Endothelial cell of umbilical vein (primary cell): ENCODE measurements at regions not wholly inside any gene's neighbourhood (a gene's known extent, or its start where the extent isn't known, plus 50 kb on each side); places are given as distances from the start of the nearest gene placed in this dataset.

Source experiments
- CTCF ChIP-seq, 2 donors: IDR thresholded peaks; 1 replicate in 1 of 2; 2 replicates in 1 of 2; pipeline ENCODE4 v1.5.1; 2011; ENCODE audit warnings: low read length in 2 of 2, mild to moderate bottlenecking in 2 of 2, moderate library complexity in 2 of 2, control low read depth in 1 of 2, inconsistent platforms in 1 of 2, low read depth in 1 of 2; ENCODE audit not compliant: insufficient read depth in 1 of 2; ENCODE audit errors: extremely low read depth in 1 of 2
- EZH2 ChIP-seq: IDR thresholded peaks from 2 replicates; pipeline ENCODE4 v1.6.1; 2012; ENCODE audit warnings: borderline replicate concordance, low read depth, mild to moderate bottlenecking, moderate library complexity, low read length, inconsistent platforms; ENCODE audit not compliant: severe bottlenecking
- FOS ChIP-seq: IDR thresholded peaks from 2 replicates; pipeline ENCODE4 v1.6.1; 2011; ENCODE audit warnings: mild to moderate bottlenecking, low read length, moderate library complexity, borderline replicate concordance; ENCODE audit not compliant: insufficient read depth
- GATA2 ChIP-seq: IDR thresholded peaks from 2 replicates; pipeline ENCODE4 v1.7.0; 2011; ENCODE audit warnings: low read depth, mild to moderate bottlenecking, moderate library complexity, mixed read lengths, low read length; ENCODE audit not compliant: insufficient read length, insufficient read depth
- JUN ChIP-seq: IDR thresholded peaks from 2 replicates; pipeline ENCODE4 v1.6.1; 2011; ENCODE audit warnings: borderline replicate concordance, low read depth; ENCODE audit not compliant: insufficient read length, insufficient read depth
- MAX ChIP-seq: IDR thresholded peaks from 2 replicates; pipeline ENCODE4 v1.6.1; 2011; ENCODE audit not compliant: insufficient read depth, insufficient read length
- MYC ChIP-seq: IDR thresholded peaks from one replicate; pipeline ENCODE4 v1.6.1; 2011; ENCODE audit warnings: mild to moderate bottlenecking, low read depth, low read length
- POLR2A ChIP-seq: IDR thresholded peaks from 2 replicates; pipeline ENCODE4 v1.6.1; 2012; ENCODE audit warnings: low read depth, mild to moderate bottlenecking, control low read depth, low read length
- POLR2AphosphoS5 ChIP-seq: IDR thresholded peaks from 2 replicates; pipeline ENCODE4 v1.6.1; 2012; ENCODE audit warnings: low read depth, mild to moderate bottlenecking, control low read depth, low read length, moderate library complexity; ENCODE audit not compliant: insufficient read depth

GRCh38 chr6:16043171-16044135 is 85.4 kb upstream of the MYLIP start:
- TF ChIP-seq CTCF (IDR thresholded peaks at IDR 0.05; ENCODE audit: extremely low read depth in 1 of 2, insufficient read depth in 1 of 2, low read depth in 1 of 2, low read length in 2 of 2) (no peak), MAX (no peak), POLR2A (no peak), MYC (no peak), POLR2AphosphoS5 (no peak), JUN (no peak), EZH2 (no peak), FOS (no peak), GATA2 (no peak)
